ENCODE measurements at regions not wholly inside any gene's neighbourhood (a gene's known extent, or its start where the extent isn't known, plus 50 kb on each side); places are given as distances from the start of the nearest gene placed in this dataset.

DNA sequence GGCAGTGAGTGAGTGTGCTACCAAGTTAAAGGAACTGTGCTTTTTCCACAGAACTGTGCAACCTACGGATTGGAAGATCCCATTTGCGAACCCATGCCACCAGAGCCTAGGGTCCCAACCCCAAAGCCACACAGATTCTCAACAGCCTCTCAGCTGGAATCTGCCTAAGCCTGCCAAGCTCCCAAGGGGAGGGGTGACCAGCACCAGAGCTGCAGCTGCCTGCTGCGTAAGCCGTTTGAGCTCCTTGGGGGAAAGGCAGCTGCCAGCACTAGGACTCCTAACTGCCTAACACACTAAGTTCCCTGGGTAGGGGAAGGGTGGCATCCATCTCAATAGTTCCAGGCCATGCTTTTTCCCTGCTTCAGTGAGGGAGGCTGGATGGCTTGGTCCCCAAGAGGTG is 738.1 kb upstream of the PRKX start:
- FAIRE-seq, result no peak

DNA sequence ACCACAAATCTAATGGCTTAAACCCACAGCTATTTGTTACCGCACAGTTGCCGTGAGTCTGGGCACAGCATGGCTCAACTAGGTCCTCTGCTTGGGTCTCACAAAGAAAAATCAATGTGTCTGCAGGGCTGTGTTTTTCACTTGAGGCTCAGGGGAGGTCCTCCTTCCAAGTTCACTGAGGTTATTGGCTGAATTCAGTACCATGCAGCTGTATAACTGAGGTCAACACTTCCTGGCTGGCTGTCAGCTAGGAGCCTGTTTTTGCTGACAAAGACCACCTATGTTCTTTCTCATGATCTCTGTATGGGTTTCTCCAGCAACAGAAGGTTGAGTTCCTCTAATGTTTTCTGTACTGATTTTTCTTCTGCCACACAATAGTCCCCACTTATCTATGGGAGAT is 736.7 kb upstream of the PRKX start:
- FAIRE-seq, result no peak

DNA sequence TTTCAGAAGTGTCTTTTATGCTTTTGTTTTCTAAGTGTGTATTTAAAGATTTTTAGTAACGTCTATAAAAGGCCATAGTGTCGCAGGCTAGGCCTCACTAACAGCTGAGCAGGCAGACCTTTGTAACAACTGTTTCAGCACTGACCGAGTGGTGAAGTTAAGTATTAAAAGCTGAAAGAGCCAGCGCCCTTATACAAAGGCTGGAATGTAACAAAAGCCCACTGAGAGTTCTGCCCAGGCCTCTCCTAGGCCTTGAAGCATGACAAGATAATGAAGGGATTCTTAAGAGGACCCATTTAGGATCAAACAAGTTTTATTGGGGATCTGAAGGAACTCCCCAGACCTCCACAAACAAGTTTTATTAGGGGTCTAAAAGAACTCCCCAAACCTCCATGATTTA is 722.5 kb upstream of the PRKX start:
- FAIRE-seq, result no peak

DNA sequence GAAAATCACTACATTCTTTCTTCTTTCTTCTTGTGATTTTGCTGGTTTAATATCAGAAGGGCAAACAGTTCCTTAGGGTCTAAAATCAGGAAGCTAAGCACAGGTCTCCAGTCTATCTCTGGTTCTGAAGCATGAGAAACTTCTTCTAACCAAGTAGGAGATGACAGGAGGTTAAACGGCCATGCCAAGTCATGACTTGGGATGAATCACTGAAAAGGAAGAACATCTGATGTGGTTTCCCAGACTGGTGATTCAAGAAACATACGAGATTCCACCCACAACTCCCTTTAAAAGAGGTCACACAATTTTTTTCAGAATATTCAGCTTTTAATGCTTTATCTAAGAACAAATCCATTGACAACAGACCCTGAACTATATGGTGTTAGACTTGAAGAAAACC is 684.0 kb upstream of the PRKX start:
- FAIRE-seq, result no peak

DNA sequence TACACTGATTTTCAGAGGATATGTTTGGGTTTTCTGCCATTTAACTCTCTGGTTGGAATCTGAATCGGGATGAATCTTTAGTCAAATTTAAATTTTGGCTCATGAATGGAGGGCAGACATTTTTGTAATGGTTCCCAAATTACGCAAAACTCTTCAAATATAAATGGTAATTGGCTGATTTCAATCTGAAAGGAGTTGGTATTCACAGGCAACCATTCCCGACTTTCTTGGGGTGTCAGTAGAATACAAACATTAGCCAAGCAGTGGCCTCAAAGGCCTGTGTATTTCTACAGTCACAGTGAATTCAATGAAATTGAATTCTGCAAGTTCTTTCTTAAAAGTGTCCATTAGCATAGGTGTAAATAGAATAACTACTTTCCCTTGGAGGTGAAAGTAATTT is 668.8 kb upstream of the PRKX start:
- FAIRE-seq, result no peak

DNA sequence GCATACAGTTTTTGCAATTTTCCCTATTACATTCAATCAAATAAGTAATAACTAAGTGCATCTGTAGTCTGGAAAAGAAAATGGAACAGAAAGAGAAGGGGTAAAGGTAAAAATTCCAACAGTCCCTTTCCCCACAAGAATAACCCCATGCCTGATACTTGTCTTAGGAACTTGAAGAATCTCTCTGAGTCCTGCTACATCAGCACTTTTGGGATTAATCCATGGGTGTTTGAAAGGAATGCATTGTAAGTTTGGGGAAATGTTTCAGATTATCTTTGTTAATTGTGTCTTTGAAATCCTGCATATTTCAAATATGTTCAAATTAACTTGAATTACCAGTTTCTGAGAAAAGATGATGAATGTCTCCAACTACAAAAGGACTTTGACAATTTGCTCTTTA is 667.3 kb upstream of the PRKX start:
- no peak for FAIRE-seq

DNA sequence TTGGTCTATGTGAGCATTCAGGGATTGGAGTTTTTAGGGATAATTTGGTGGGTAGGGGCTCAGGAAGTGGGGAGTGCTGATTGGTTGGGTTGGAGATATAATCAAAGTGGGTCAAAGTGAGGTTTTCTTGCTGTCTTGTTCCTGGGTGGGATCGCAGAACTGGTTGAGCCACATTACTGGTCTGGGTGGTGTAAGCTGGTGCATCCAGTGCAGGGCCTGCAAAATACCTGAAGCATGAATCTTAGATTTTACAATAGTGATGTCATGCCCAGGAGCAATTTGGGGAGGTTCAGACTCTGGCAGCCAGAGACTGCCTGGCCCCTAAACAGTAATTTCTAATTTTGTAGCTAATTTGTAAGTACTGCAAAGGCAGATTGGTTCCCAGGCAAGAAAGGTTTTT is 665.6 kb upstream of the PRKX start:
- FAIRE-seq, result no peak

DNA sequence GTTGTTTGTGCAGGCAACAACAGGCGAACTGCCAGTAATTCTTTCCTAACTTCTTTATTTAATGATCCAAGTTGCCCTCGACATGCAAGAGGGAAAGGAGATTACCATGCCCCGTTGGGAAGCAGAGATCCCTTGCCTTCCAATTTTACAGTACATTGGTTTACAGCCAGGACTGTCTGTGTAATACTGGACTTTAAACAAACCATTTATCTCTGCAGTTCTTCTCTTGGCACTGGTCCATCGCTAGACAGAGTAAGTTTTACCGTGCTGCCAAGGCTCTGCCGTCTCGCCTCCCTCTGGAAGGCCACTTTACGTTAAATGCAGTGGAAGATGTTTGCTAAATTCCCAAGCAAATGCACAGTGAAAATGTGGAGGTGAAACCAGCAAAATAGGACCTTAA is 660.3 kb upstream of the PRKX start:
- no peak for FAIRE-seq

DNA sequence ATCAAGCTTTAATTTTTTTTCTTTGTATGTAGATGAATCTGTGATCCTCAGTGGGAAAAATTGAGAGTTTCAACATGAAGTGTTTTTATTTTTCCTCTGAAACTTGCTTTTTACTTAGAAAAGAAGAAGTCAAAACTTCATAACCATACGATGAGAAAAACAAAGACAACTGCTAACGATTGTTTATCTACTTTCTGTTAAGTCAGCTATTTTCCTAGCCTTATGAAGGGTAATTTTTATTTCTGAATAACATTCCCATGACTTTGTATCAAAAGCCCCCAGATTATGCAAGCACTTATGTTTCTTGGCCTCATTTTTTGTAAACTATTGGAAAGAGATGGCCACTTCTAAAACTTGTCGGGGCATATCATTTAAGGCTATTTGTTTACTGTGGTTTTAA is 645.1 kb upstream of the PRKX start:
- FAIRE-seq, result no peak

DNA sequence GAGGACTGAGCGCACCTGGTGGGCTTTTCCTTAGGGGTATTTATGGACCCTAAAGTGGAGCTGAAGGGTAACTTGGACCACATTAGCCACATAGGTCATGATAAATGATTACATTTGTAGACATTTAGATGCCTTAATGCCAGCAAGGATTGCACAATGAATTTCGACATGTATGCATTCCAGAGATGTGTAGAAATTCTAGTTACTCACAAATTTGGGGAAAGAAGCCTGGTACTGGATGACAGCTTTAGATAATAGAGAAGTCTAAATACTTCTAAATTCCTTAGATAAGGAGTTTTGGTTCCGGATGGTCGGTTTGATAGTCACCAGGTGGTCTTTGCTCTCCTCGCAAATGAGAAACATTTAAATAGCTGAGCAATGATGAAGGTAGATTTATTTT is 609.5 kb upstream of the PRKX start:
- FAIRE-seq, result no peak

DNA sequence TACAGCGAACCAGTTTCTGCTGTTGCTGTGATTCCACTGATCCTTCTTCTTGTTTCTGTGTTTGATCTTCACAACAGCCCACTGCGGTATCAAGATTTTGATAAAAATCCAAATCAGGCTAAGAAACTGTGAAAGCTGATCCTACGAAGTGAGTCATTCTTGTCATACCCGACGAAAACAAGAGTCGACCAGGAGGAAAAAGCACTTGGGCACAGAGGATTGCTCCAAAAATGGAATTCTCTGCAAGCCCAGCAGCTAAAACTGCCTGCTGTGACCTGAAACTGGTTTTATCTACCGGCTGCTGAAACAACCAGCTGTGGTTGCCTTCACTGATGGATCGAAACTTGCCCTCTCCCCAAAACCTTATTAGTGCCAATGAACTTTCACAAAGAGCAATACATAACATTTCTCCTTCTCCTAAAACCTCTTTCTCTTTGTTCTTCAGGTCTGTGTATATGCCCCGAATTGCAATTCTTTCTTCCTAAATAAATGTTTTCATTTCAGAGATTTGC is 607.0 kb upstream of the PRKX start:
- FAIRE-seq, result no peak

DNA sequence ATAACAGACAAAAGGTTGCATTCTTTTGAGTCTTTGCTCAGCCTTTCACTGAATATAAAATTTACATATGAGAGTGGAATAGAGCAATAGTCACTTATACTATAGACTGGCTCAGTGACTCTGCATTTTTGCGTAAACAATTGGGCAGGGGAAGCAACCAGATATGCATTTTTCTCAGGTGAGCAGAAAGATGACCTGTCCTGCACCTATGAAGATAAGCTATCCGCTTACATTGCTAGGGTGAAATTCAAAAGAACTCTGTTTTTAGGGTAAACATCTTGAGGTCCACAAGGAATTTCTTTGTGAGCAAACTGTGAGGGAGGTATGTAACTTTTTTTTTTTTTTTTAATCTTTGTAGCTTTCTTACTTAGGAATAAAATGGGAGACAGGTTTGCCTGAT is 602.4 kb upstream of the PRKX start:
- no peak for FAIRE-seq

DNA sequence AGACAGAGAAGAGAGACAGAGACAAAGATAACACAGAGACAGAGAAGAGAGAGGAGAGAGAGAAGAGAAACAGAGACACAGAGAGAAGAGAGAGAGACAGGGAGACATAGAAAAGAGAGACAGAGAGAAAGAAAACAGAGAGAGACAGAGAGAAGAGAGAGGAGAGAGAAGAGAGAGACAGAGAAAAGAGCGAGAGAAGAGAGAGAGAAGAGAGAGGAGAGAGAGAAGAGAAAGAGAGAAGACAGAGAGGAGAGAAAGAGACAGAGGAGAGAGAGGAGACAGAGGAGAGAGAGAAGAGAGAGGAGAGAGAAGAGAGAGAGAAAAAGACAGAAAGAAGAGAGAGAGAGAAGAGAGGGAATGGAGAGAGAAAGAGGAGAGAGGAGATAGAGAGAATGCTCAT is 601.1 kb upstream of the PRKX start:
- no peak for FAIRE-seq

DNA sequence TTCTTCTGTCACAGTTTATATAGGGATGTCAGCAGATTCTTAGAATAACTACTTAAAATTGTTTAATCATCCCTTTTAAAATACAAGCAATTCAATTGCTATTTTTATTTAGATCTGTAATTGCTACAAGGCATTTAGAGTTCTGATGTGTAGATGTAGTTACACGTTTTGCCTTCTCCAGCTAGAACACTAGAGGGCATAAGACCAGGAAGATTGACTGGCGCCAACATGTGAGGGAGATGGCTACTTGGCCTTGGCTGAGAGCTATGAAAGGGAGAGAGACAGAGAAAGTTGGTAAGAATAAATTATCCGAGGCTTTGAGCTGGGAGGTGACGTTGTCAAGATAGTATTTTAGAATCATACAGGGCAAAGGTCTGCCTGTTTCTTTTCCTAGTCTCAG is 563.7 kb upstream of the PRKX start:
- no peak for FAIRE-seq

DNA sequence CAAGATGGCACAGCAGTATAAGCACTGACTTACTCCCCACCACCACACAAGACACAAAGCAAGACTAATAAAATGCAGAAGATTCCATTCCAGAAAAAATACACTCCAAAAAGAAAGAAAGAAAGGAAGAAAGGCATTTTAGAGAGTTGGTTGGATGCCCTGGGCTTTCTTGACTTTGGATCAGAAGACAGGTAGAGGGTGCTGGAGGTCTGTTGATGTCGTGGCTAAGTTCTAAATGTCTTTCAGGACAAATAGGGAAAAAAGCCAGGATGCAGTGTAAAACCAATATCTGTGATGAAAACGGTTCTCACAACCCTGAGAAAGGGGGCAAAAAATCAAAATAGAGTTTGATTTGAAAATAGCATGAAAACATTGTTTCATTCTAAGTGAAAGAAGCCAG is 555.2 kb upstream of the PRKX start:
- FAIRE-seq, result no peak

DNA sequence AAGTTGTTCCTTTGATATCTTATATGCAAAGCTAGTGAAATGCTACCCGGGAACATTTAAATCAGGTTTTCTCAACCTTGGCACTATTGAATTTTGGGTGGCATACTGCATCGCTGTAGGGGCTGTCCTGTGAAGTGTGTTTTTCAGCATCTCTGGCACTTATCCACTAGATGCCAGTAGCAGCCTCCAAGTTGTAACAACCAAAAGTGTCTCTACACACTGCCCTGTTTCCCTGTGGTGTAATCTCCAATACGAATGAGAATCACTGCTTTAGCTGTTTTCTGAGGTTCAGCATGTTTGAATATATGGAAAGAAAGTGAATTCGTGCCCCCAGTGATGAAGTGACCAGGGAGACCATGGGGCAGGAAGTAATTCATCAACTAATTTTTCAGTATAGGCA is 551.6 kb upstream of the PRKX start:
- FAIRE-seq, result no peak

DNA sequence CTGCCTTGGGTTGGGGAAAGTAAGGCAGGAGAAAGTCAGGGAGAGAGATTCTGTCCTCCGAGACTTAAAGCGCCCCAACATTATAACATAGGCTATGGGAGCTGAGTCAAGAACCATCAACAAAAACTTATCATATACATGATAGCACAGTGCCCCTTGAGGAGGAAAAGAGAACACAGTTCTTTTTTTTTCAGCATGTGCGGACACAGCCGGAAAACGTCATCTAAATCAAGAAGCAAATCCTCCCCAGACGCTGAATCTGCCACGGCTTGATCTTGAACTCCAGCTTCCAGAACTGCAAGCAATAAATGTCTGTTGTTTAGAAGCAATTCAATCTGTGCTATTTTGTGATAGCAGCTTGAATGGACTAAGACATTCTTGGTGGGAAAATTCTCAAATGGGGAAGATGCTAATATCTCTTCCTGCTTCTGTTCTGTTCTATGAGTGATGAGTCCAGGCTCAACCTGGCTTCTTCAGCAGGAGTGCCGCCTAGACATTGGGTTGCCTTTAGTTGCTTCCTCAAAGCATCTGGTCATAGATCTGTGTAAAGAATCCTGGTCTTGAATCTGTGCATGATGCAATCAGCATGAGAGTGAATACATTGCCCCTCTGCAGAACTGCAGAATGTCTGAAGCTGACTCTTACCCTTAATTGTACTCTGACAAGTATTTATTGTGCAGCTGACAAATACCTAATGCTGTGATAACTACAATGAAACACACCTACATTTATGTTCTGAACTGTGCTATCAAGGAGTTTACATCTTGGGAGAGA is 549.8 kb upstream of the PRKX start:
- FAIRE-seq, result no peak

DNA sequence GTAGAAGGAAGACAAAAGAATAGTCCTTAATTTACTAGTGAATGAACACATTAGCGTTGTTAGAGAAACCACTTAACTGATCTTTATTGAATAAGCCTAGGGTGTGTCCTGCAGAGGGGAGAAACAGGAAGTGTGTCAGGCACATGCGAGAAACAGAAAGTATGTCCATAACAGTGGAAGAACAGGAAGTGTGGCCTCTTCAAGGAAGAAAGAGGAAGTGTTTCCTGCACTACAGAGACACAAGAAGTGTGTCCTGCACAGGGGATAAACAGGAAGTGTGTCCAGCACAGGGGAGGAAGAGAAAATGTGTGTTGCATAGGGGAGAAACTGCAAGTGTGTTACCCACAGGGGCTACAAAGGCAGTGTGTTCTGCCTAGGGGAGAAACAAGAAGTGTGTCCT is 539.6 kb upstream of the PRKX start:
- FAIRE-seq, result no peak

DNA sequence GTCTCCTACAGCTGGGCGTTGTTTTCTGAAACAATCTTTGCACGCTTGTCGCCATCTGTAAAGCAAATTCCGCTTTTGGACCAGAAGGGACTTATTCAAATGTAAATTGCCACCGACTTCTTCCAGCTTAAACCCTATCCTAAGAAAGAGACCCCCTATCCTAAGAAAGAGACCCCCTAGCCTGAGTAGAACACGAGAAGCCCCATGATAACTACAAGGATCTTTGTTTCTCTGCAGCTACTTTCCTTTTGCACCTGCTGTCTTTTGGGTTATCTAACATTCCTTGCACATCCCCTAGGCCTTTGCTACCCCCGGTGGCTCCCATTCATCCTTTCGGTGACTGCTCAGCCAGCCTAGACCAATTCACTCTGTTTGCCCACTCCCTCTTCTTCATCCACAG is 536.0 kb upstream of the PRKX start:
- no peak for FAIRE-seq

DNA sequence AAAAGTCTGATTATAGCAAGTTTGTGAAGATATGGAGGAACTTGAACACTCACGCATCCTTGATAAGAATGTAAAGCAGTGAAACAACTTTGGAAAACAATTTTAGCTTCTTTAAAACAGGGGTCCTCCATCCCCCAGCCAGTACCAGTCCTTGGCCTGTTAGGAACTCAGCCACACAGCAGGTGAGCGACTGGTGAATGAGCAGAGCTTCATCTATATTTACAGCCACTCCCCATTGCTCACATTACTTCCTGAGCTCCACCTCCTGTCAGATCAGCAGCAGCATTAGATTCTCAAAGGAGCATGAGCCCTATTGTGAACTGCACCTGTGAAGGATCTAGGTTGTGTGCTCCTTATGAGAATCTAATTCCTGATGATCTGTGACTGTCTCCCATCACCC is 530.3 kb upstream of the PRKX start:
- no peak for FAIRE-seq

DNA sequence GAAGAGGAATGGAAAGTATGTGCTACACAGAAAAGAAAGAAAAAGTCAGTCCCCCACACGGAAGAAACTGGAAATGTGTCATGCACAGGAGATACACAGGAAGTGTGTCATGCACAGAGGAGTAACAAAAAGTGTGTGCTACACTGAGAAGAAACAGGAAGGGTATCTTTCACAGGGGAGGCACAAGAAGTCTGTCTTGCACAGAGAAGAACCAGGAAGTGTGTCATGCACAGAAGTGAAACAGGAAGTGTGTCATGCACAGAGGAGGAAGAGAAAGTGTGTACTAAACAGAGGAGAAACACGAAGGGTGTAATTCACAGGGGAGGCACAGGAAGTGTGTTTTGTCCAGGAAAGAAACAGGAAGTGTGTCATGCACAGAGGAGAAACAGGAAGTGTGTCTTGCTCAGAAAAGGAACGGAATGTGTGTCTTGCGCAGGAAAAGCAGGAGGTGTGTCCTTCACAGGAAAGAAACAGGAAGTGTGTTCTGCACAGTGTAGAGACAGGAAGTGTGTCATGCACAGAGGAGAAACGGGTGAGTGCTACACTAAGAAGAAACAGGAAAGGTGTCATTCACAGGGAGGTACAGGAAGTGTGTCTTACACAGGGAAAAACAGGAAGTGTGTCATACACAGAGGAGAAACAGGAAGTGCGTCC is 527.2 kb upstream of the PRKX start:
- FAIRE-seq, result no peak

DNA sequence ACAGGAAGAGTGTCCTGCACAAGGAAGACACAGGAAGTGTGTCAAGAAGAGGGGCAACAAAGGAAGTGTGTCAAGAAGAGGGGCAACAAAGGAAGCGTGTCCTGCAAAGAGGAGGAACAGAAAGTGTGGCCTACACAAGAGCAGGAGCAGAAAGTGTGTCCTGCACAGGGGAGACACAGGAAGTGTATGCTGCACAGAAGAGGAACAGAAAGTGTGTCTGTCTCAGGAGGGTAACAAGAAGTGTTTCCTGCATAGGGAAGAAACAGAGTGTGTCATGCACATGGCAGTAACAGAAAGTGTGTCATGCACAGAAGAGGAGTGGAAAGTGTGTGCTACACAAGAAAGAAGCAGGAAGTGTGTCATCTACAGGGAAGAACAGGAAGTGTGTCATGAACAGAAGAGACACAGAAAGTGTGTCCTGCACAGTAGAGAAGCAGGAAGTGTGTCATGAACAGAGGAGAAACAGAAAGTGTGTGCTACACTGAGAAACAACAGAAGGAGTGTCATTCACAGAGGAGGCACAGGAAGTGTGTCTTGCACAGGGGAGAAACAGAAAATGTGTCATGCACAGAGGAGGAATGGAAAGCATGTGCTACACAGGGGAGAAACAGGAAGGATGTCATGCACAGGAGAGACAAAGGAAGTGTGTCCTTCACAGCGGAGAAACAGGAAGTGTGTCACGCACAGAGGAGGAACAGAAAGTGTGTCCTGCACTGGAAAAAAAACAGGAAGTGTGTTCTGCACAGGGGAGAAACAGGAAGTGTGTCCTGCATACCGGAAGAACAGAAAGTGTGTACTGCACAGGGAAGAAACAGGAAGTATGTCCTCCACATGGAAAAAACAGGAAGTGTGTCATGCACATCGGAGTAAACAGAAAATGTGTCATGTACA is 526.4 kb upstream of the PRKX start:
- no peak for FAIRE-seq

DNA sequence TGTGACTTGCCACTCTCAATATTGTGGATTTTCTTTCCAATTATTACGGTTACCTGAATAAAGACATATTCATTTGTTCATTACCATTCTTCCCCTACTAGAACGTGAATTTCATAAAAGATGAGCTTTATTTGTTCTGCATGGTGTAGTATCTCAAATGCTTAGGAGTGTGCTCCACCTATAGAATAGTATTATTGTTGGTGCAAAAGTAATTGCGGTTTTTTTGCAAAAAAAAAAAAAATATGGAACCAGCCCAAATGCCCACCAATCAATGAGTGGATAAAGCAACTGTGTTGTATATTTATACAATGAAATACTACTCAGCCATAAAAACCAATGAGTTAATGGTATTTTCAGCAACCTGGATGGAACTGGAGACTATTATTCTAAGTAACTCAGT is 525.5 kb upstream of the PRKX start:
- FAIRE-seq, result no peak

DNA sequence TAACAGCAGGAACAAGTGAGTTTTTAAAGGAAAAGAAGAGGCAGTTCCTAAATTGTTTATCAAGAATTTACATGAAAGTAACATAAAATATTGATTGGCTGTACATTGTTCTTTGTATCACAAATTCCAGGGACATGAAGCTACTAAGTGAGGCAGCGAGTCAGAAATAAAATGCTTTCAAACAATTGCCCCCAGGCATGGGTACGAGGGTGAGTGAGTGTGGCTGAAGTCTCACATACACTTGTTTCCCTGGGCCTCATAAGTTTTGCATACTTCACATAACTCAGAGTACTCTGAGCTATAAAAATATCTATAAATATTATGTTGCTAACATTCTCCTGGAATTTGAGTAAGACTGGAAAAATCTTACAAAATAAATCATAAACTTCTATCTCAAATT is 511.6 kb upstream of the PRKX start:
- no peak for FAIRE-seq

Measured in G401.6 (cell line).